Activated CD8-positive, alpha-beta T cell treated with anti-CD3 and anti-CD28 coated beads, Interleukin-2, amount 10 ng/mL, durations not matched to agents 7 days and 5 days (primary cell): ENCODE measurements at regions not wholly inside any gene's neighbourhood (a gene's known extent, or its start where the extent isn't known, plus 50 kb on each side); places are given as distances from the start of the nearest gene placed in this dataset.
"Not testable (repeated sequence)": the region's sequence is repeated elsewhere in the genome, so short reads cannot be mapped to it uniquely, and the experiment has no call there.

Experiments used
- ATAC-seq: fragments of 150-1000 bp; cut with Tn5 transposase; one replicate; pipeline ENCODE4 v1.10.0; 2021; ENCODE audit warnings: moderate library complexity
- CTCF ChIA-PET: fragments of 350-600 bp; sonication (Branson Sonifier 250); formaldehyde crosslinking; loops from one replicate; lab custom pipeline; 2021; ENCODE audit warnings: antibody characterized with exemption; lab: Charles Lee
- POLR2A ChIA-PET: fragments of 350-600 bp; sonication (Branson Sonifier 250); formaldehyde crosslinking; loops from one replicate; lab custom pipeline; 2021; ENCODE audit warnings: antibody characterized with exemption; lab: Charles Lee
- DNase-seq: peaks from one replicate; pipeline ENCODE4 v3.0.0-alpha.2; 2020
- H3K27ac Mint-ChIP-seq: one replicate; pipeline ENCODE4 v1.8.0; 2021; ENCODE audit warnings: mild to moderate bottlenecking, mixed read lengths
- H3K27me3 Mint-ChIP-seq: one replicate; pipeline ENCODE4 v1.8.0; 2021; ENCODE audit warnings: low read depth, mixed read lengths
- H3K36me3 Mint-ChIP-seq: one replicate; pipeline ENCODE4 v1.8.0; 2021; ENCODE audit warnings: low read depth, mixed read lengths
- H3K4me1 Mint-ChIP-seq: one replicate; pipeline ENCODE4 v1.8.0; 2021; ENCODE audit warnings: low read depth, mixed read lengths
- H3K4me3 Mint-ChIP-seq: one replicate; pipeline ENCODE4 v1.8.0; 2021; ENCODE audit warnings: mild to moderate bottlenecking, mixed read lengths
- H3K9me3 Mint-ChIP-seq: one replicate; pipeline ENCODE4 v1.8.0; 2022; ENCODE audit warnings: mixed read lengths; ENCODE audit not compliant: insufficient read depth

GRCh38 chrX:3451571-3451970, 105.1 kb upstream of the MXRA5 start:
- Mint-ChIP-seq H3K4me1 (no peaks in the 10 kb centered on the region), H3K27ac (no peak overlapping the region), H3K9me3 (no peaks in the 10 kb centered on the region), H3K36me3 (no peaks in the 10 kb centered on the region), H3K4me3 (no peak overlapping the region), H3K27me3 (no peaks in the 10 kb centered on the region)
- ATAC-seq: no peak
- DNase-seq: no peak
- ChIA-PET POLR2A (no interaction called here), CTCF (no interaction called here)

GRCh38 chrX:3450881-3451570, 104.6 kb upstream of the MXRA5 start:
- no peak for ATAC-seq
- H3K9me3 Mint-ChIP-seq: no peaks in the 10 kb centered on the region
- no peak for DNase-seq
- H3K27me3 Mint-ChIP-seq: no peaks in the 10 kb centered on the region
- H3K36me3 Mint-ChIP-seq: no peaks in the 10 kb centered on the region
- no peaks in the 10 kb centered on the region for H3K4me1 Mint-ChIP-seq
- H3K4me3 Mint-ChIP-seq: no peak overlapping the region
- POLR2A ChIA-PET: no interaction called here
- H3K27ac Mint-ChIP-seq: no peak overlapping the region
- CTCF ChIA-PET: no interaction called here

GRCh38 chrX:3449287-3449686, 102.8 kb upstream of the MXRA5 start:
- Mint-ChIP-seq H3K4me1 (no peaks in the 10 kb centered on the region), H3K9me3 (no peaks in the 10 kb centered on the region), H3K4me3 (no peak overlapping the region), H3K27me3 (no peaks in the 10 kb centered on the region), H3K36me3 (no peaks in the 10 kb centered on the region), H3K27ac (no peak overlapping the region)
- no peak for ATAC-seq
- ChIA-PET POLR2A (no interaction called here), CTCF (no interaction called here)
- DNase-seq: no peak

- DNase-seq: no peak
- POLR2A ChIA-PET: no interaction called here
- no peak for ATAC-seq
- no peaks in the 10 kb centered on the region for H3K9me3 Mint-ChIP-seq
- H3K36me3 Mint-ChIP-seq: no peaks in the 10 kb centered on the region
- H3K27ac Mint-ChIP-seq: no peak overlapping the region
- H3K27me3 Mint-ChIP-seq: no peaks in the 10 kb centered on the region
- H3K4me3 Mint-ChIP-seq: no peak overlapping the region
- H3K4me1 Mint-ChIP-seq: no peaks in the 10 kb centered on the region
- CTCF ChIA-PET: no interaction called here
Measured at GRCh38 chrX:3448563-3448962, 102.1 kb upstream of the MXRA5 start.

- Mint-ChIP-seq H3K4me3 (no peak overlapping the region), H3K36me3 (no peaks in the 10 kb centered on the region), H3K27ac (no peak overlapping the region), H3K9me3 (no peaks in the 10 kb centered on the region), H3K4me1 (no peaks in the 10 kb centered on the region), H3K27me3 (no peaks in the 10 kb centered on the region)
- DNase-seq (no peak), ATAC-seq (no peak)
- CTCF ChIA-PET: no interaction called here
- POLR2A ChIA-PET: no interaction called here
Measured at GRCh38 chrX:3445806-3446490, 99.5 kb upstream of the MXRA5 start.

GRCh38 chrX:3443184-3443583, 96.7 kb upstream of the MXRA5 start:
- ChIA-PET POLR2A (no interaction called here), CTCF (no interaction called here)
- Mint-ChIP-seq H3K4me3 (no peak overlapping the region), H3K27me3 (no peaks in the 10 kb centered on the region), H3K27ac (no peak overlapping the region), H3K4me1 (no peaks in the 10 kb centered on the region), H3K36me3 (no peaks in the 10 kb centered on the region), H3K9me3 (no peaks in the 10 kb centered on the region)
- DNase-seq (no peak), ATAC-seq (no peak)

GRCh38 chrX:3442691-3443090, 96.2 kb upstream of the MXRA5 start:
- DNase-seq (no peak), ATAC-seq (no peak)
- no peaks in the 10 kb centered on the region for H3K27me3 Mint-ChIP-seq
- H3K36me3 Mint-ChIP-seq: no peaks in the 10 kb centered on the region
- CTCF ChIA-PET: no interaction called here
- H3K4me3 Mint-ChIP-seq: no peak overlapping the region
- H3K9me3 Mint-ChIP-seq: no peaks in the 10 kb centered on the region
- no peaks in the 10 kb centered on the region for H3K4me1 Mint-ChIP-seq
- H3K27ac Mint-ChIP-seq: no peak overlapping the region
- POLR2A ChIA-PET: no interaction called here

- H3K27me3 Mint-ChIP-seq: no peaks in the 10 kb centered on the region
- H3K4me3 Mint-ChIP-seq: no peak overlapping the region
- ATAC-seq (no peak), DNase-seq (no peak)
- CTCF ChIA-PET: no interaction called here
- no peaks in the 10 kb centered on the region for H3K4me1 Mint-ChIP-seq
- H3K27ac Mint-ChIP-seq: no peak overlapping the region
- no peaks in the 10 kb centered on the region for H3K36me3 Mint-ChIP-seq
- no peaks in the 10 kb centered on the region for H3K9me3 Mint-ChIP-seq
- POLR2A ChIA-PET: no interaction called here
Measured at GRCh38 chrX:3440981-3441380, 94.5 kb upstream of the MXRA5 start.

GRCh38 chrX:3435916-3436315, 89.5 kb upstream of the MXRA5 start:
- H3K4me3 Mint-ChIP-seq, H3K36me3 Mint-ChIP-seq, CTCF ChIA-PET, POLR2A ChIA-PET, ATAC-seq, H3K4me1 Mint-ChIP-seq, H3K9me3 Mint-ChIP-seq, H3K27me3 Mint-ChIP-seq, H3K27ac Mint-ChIP-seq, DNase-seq: not testable (repeated sequence)

- H3K27ac Mint-ChIP-seq: no peak overlapping the region
- ChIA-PET POLR2A (no interaction called here), CTCF (no interaction called here)
- H3K4me3 Mint-ChIP-seq: no peak overlapping the region
- DNase-seq (no peak), ATAC-seq (no peak)
- no peaks in the 10 kb centered on the region for H3K36me3 Mint-ChIP-seq
- H3K4me1 Mint-ChIP-seq: no peaks in the 10 kb centered on the region
- H3K9me3 Mint-ChIP-seq: no peaks in the 10 kb centered on the region
- H3K27me3 Mint-ChIP-seq: no peaks in the 10 kb centered on the region
Measured at GRCh38 chrX:3435057-3435456, 88.6 kb upstream of the MXRA5 start.

- no peaks in the 10 kb centered on the region for H3K36me3 Mint-ChIP-seq
- H3K9me3 Mint-ChIP-seq: no peaks in the 10 kb centered on the region
- H3K4me1 Mint-ChIP-seq: no peaks in the 10 kb centered on the region
- H3K27me3 Mint-ChIP-seq: no peaks in the 10 kb centered on the region
- H3K4me3 Mint-ChIP-seq: no peak overlapping the region
- ATAC-seq (no peak), DNase-seq (no peak)
- POLR2A ChIA-PET: no interaction called here
- CTCF ChIA-PET: no interaction called here
- no peak overlapping the region for H3K27ac Mint-ChIP-seq
Measured at GRCh38 chrX:3428792-3429191, 82.3 kb upstream of the MXRA5 start.

- Mint-ChIP-seq H3K36me3 (no peaks in the 10 kb centered on the region), H3K27me3 (no peaks in the 10 kb centered on the region), H3K9me3 (no peaks in the 10 kb centered on the region), H3K4me3 (no peak overlapping the region), H3K4me1 (no peaks in the 10 kb centered on the region), H3K27ac (no peak overlapping the region)
- ATAC-seq (no peak), DNase-seq (no peak)
- ChIA-PET POLR2A (no interaction called here), CTCF (no interaction called here)
Measured at GRCh38 chrX:3426552-3426951, 80.1 kb upstream of the MXRA5 start.

GRCh38 chrX:3425031-3425430, 78.6 kb upstream of the MXRA5 start:
- no peak for ATAC-seq
- Mint-ChIP-seq H3K36me3 (no peaks in the 10 kb centered on the region), H3K27ac (no peak overlapping the region), H3K27me3 (no peaks in the 10 kb centered on the region), H3K9me3 (no peaks in the 10 kb centered on the region), H3K4me1 (no peaks in the 10 kb centered on the region), H3K4me3 (no peak overlapping the region)
- POLR2A ChIA-PET: no interaction called here
- CTCF ChIA-PET: no interaction called here
- DNase-seq: no peak
